Stimulated activated CD4-positive, alpha-beta T cell treated with anti-CD3 and anti-CD28 coated beads, Interleukin-4, amount 100 ng/mL, for 48 hours (primary cell): ENCODE measurements at regions not wholly inside any gene's neighbourhood (a gene's known extent, or its start where the extent isn't known, plus 50 kb on each side); places are given as distances from the start of the nearest gene placed in this dataset.
"Not testable (repeated sequence)": the region's sequence is repeated elsewhere in the genome, so short reads cannot be mapped to it uniquely, and the experiment has no call there.

Source experiments
- DNase-seq, 2 donors: peaks; one replicate each; pipeline ENCODE4 v3.0.0-alpha.2; 2020; ENCODE audit warnings: low read depth in 2 of 2

DNA sequence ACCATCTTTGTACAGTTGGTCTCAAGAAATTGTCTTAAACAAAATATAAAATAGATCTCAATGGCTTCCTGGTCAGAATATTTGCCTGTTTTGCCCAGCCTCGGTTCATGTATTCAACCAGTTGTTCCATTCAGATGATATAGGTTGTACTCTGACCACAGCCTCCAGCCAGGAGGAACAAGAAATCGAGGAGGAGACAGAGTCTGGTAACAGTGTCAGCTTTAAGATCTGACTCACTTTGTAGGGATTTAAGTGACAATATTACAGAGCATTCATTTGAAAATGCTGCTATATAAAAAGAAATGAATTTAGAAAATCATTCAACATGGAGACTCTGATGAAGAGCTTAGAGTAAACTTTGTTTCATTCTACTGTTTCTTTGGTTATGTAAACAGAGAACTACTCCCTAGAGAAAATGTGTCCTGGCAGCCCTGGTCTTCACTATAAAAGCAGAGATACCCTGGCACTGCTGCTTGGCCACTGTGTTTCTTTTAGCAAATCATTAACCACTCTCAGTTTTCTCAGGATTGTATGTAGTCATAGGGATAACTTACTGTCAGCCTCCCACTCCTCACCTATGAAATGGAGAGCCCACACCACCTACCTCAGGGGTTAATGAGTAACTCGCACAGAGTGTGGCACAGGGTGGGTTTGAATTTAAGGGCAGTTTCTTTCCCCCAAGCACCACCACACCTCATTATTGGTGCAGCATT is 53.5 kb downstream of the PAGE2 start:
- DNase-seq: no peak

DNA sequence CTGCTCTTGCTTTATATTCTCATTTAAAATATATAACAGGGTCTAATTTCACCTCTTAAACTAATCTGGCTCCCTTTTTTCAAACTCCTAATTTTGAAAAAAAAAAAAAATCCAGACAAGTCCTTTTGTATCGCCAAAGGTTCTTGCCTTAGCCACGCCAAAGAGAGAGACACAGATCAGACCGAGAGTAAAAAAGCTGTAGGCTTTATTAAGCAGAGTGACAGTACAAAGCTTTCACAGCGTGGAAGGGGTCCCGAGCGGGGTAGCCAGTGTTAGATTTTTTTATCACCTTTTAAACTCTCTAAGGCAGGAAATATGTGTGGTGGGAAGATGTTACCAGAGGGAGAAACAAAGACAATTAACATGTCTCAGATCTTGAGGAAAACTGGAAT is 54.1 kb downstream of the PAGE2 start:
- no peak for DNase-seq

DNA sequence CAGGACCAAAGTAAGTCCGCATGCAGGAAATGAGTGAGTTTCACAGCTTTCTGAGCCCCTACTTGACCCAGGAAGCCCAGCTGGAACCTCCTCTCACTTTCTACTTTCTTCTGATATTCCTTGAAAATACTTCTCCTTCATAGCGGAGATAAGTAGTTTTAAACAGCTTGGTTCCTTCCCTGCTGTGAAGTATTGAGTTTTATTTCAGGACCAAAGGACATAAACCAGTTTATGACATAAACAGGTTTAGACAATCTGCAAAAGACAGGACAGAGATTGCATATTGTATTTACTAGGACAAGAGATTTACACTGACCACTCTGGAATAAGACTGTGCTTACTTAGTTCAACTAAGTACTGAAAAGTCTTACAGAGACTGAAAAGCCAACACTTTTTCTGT is 54.8 kb downstream of the PAGE2 start:
- DNase-seq: no peak

DNA sequence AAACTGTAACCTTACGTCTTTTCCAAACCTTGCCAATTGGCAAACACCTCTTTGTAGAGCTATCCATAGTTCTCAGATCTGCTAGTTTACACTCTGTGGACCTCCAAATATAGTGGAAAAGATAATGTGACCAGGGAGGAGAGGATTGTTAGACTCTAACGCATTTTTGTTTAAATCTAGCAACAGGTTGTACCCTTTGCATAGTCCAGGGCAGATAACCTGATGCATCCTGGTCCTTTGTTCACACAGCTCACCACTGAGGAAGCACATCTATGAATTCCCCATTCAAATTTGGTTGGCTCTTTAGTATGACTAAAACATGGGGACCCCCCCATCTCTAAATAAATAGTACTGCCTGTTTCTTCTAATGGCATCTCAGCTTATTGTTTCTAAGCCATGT is 55.9 kb downstream of the PAGE2 start:
- no peak for DNase-seq

DNA sequence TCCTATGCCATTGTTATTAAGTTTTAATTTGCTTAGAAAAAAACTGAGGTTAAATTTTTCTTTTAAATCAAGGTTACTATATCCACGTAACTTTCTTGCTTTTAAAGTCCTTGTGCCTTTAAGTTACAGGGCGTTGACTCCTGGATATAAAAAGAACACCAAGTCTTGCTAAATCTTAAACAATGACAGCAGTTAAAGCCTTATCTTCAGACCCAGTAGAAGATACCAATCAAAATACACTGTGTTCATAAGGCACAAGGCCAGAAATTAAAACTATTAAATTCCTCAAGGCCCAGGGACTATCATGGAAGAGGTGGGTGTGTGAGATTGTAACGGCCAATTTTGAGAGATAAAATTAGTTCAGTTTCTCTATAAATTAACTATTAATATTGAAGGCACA is 60.4 kb downstream of the PAGE2 start:
- DNase-seq: no peak

DNA sequence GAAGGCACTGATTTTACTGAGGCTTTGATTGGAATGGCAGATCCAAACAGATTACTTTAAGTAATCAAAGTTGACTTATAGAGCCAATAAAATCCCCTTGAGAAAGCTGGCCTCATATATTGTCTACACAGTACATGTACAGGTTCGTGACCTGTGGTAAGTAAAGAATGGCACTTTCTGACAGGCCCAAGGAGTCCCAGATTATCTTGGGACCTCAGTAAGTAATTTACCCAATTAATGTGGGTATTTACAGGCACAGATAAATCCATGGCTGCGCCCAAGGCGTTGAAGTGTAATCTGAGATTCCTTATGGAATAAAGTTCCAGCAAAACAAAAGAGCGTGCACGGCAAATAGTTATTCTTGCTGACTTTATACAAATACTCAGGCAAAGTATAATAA is 62.4 kb downstream of the PAGE2 start:
- no peak for DNase-seq

DNA sequence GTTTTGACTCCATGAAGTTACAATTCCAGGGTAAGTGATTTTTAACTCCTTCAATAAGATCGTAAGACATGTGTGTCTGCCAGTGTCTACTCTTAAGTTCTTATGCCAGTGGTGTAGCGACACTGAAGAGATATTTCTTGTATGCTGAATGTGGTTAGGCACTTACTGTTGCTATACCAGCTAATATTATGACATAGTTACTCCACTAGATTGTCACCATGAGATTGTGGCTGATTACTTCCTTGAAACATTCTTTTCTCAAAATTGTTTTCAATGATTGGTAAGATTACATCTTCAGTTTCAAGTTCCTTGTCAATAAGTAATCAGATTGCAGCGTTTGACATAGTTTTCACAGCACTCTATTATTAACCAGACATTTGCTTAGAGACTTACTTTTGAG is 60.6 kb upstream of the PAGE5 start:
- DNase-seq: no peak

DNA sequence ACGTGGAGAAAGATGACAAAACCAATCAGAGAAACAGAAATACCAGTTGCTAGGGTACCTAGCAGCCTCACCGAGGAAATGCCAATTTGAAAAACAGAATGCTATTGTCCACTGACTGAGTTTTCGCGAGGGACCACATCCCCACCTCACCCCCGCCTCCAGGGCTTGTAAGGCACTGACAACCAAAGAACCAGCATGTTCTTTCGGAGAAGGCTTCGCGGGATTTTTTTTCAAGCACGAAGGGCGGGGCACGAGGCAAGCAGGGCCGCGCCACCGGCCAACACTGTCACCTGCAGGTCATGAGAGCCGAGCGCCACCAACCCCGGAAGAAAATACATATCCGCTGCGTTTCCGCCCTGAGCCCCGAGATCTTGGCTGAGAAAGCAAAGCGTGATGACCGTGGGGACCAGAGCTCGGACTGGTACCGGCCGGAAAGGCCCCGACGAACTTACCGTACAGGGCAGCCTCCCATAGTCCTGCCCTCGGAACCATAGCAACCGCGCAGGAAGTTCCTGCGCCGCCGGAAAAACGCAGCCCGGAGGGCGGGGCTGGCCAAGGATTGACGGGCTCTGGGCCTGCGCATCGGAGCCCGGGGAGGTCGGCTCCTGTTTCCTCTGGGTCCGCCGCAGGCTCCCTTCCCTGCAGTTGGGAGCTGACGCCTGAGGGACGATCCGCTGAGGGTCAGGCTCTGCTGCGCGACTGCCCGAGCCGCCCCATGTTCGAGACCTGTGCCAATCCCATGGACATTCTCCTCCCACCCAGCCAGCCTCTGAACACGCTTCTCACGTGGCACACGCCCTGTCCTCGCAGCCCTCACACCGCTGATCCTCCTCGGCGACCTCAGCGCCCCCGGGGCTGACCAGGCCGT is 59.2 kb upstream of the PAGE5 start:
- DNase-seq: peak; percentile 79 to 82

DNA sequence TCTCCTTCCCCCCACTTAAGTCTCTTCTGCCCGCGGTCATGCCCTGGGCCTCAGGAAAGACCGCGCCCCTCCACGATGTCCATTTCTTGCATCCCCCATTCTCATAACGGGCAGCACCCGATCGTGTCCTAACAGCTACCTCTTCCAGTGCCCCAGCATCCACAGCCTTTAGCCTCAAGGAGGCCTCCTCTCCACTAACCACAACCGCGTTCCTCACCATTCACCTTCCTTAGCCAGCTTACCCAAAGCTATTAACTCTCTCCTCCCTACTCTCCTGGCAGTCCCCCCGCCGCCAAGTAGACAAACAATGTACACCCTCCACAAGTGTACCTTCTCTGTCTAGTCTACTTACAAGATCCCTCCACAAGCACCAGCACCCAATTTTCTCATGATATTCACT is 58.6 kb upstream of the PAGE5 start:
- DNase-seq: peak in 1 of 2 donors; percentile 0

DNA sequence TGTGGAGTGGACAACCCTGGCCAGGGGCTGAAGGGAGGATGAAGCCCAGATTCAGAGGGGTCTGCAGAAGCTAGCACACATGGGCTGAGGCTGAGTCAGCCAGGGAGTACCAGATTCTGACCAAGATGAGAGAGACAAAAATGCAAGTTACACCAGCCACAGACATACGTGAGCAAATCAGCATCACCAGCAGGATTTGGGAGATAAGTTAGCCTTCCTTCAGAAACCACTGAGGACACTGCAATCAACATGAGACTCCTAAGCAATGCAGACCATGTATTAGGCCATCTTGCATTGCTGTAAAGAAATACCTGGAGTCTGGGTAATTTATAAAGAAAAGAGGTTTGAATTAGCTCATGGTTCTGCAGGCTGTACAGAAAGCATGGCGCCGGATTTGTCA is 57.0 kb upstream of the PAGE5 start:
- DNase-seq: no peak

DNA sequence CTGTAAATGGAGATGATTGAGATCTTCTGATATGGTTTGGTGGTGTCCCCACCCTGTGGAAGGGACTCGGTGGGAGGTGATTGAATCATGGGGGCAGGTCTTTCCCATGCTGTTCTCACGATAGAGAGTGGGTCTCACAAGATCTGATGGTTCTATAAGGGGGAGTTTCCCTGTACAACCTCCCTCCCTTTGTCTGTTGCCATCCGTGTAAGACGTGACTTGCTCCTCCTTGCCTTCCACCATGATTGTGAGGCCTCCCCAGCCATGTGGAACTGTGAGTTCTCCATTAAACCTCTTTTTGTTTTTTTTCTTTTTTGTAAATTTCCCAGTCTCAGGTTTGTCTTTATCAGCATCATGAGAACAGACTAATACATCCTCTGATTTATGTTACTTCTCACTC is 55.1 kb upstream of the PAGE5 start:
- DNase-seq: not testable (repeated sequence)

DNA sequence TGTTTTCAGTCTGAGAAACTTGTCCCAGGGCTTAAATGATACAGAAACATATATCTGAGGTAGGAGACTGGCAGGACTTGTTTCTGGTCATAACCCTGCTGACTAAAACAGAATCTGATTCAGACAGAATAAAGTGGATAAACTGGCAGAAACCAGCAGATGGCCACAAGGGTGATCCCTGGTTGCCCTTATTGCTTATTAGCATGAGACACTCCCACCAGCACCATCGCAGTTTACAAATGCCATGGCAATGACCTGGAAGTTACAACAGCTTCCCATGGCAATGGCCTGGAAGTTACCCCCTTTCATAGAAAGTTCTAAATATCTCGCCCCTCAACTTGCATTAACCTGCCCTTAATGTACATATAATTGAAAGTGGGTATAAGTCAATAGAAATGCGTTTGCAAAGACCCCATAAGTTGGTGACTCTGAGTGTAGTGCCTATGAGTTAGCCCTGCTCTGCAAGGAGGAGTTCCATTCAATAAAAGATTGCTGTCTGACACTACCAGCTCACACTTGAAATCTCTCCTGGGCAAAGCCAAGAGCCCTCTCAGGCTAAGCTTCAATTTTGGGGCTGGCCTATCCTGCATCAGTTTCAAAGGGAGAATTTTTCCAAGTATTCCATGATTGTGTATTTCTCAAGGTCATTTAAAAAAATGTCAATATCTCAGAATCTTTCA is 52.9 kb upstream of the PAGE5 start:
- DNase-seq: no peak

DNA sequence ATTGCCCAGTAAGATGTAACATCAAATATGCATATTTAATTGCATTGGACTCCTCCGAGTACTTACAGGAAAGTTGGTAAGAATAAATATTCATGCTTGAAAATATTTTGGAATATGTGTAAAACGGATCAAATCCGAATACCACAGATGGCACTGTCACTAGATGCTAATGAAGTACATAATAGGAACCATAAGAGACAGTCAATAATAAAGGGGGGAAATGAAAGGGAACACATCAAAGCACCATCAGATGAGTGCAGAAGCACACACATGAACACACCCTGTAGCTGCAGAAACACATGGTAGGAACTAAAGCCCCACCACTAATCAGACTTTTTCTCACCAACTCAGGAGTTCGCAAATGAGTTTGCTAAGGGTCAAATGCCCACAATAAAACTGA is 52.2 kb upstream of the PAGE5 start:
- no peak for DNase-seq

DNA sequence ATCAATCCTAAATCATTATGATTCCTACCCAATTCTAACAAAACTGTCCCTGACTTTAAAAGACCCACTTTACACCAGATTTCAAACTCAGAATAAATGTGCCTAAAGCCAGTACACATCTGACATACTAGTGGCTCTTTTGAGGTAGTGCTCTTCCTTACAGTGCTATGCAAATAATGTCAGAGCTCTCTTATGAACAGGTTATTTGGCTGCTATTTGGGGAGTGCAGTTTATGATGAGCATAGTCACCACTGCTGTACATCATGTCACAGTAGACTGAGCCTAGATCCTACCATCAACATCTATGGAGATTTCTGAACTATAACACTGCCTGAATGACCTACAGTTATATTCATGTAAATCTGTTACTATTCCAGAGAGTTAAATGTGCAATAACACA is 50.4 kb upstream of the PAGE5 start:
- no peak for DNase-seq
